GM21423 (cell line): ENCODE measurements at regions not wholly inside any gene's neighbourhood (a gene's known extent, or its start where the extent isn't known, plus 50 kb on each side); places are given as distances from the start of the nearest gene placed in this dataset.

Experiments
- ATAC-seq: cut with Tn5 transposase; IDR thresholded peaks from one replicate; pipeline ENCODE4 v1.9.1; 2021; ENCODE audit warnings: mild to moderate bottlenecking, moderate library complexity; ENCODE audit not compliant: unreplicated experiment

DNA sequence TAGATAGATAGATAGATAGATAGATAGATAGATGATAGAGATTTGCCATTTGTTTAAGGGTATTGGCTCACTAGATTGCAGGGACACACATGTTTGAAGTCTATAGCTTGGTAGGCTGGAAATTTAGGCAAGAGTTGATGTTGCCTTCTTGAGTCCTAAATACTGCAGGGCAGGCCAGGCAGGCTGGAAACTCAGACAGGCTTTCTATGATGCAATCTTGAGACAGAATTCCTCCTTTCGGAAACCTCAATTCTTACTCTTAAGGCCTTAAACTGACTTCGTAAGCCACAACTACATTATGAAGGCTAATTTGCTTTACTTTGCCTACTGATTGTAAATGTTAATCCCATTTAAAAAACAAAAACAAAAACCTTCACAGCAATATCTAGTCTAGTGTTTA, 322.9 kb upstream of the AKR1E2 start:
- ATAC-seq, result no peak

- no peak for ATAC-seq
These were observed 324.7 kb upstream of the AKR1E2 start for GRCh38 chr10:4501306-4501705.

- no peak for ATAC-seq
These were observed 327.2 kb upstream of the AKR1E2 start for GRCh38 chr10:4498711-4499251.

DNA sequence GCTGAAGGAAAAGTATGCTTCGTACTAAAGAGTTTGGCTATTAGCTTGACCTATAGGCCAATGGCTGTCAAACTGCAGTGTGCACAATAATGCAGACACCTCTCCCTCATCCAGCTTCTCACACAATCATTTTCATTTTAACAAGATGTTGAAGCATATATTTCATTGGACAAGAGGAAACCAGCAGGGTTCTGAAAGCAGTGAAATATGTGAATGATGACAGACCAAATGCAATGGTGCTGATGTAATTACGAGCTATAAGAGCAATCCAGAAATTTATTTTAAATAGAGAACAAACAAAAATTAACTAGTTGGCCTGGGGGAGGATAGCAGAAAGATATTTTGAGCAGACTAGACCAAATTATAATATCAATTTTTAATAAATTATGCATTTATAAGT, 331.5 kb upstream of the AKR1E2 start:
- ATAC-seq, result no peak

GRCh38 chr10:4492202-4492601, 333.8 kb upstream of the AKR1E2 start:
- no peak for ATAC-seq

GRCh38 chr10:4488904-4489303, 337.1 kb upstream of the AKR1E2 start:
- ATAC-seq, result no peak

DNA sequence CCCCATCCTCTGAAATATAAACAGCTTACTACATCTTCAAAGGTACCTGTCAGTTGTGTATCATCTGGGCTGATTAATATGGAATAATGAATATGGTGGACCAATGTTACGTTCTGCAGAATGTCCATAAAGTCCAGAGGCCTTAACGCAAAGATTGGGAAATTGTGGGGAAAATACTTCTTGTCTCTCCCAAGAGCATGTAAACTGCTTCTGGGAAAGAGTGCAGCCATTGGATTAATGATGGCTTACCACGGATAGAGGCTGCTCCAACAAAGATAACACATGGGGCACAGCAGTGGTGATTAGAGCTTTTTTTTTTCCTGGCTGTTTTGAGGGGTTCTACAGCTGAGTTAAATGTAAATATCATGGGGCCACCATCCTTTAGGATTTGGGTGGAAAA, 340.4 kb upstream of the AKR1E2 start:
- no peak for ATAC-seq

- ATAC-seq, result no peak
These were observed 342.2 kb upstream of the AKR1E2 start for GRCh38 chr10:4483811-4484210.

- ATAC-seq, result no peak
These were observed 343.3 kb upstream of the AKR1E2 start for GRCh38 chr10:4482659-4483058.

- no peak for ATAC-seq
These were observed 344.8 kb upstream of the AKR1E2 start for GRCh38 chr10:4481192-4481591.

DNA sequence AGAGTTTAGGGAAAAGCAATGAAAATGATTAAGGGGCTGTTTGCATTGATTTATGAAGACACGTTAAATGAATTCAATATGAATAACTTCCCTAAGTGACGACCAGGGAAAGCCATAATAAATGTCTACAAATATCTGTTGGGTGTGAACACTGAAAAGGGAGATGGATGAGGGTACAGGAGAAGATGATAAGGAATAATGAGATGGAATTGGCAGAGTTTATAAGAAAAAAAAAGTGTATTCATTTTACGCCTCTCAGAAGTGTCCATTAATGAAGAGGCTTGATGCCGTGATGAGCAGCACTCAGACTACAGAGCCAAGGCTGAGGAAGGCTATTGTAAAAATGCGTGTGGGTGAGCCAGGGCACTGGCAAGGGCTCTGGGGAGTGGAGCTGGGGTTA, 346.7 kb upstream of the AKR1E2 start:
- ATAC-seq, result no peak

DNA sequence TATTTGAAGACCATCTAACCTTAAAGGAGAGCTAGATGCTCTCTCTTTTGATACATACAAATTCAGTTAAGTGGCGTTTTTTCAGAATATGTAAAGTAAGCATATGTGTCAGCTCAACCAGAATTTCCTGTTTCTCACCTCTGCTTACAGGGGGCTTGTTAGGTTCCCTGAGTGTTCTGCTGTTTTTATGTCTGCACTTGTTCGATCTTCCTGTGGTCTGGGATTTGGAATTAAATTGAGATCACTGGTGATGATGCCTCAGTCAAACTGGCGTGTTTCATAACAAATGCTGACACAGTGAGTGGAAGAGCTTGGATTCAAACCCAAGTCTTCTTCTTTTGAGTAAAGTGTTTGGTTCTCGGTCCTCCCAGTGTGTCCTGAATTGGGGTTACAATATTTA, 348.3 kb upstream of the AKR1E2 start:
- no peak for ATAC-seq

DNA sequence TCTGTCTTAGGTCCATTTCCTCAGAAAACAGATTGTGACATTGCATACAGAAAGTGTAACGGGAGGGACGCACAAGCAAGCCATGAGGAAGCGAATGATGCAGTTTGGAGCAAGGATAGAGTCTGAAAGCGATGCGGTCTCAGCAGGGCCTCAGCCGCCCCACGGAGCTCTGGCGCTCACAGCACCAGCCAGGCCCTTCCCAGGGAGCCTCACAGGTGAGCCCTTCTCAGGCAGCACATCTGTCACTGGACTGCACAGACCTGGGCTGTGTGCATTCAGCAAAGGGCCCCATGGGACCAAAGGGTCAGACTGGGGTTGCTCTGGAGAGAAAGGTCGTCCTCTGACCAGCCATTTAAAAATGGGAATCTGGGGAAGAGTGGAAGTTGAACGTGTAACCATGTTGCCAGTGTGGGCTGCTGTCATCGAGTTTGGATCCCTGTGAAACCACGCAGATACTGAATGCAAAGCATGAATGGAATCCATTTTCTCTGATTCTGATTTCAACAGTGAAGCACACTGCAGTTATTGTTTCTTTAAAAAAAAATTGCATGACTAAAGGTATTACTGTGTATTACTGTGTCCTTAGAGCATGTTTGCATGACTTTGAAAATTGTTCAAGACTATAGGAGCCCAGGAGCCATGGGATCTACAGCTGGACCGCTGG, 350.0 kb upstream of the AKR1E2 start:
- no peak for ATAC-seq

DNA sequence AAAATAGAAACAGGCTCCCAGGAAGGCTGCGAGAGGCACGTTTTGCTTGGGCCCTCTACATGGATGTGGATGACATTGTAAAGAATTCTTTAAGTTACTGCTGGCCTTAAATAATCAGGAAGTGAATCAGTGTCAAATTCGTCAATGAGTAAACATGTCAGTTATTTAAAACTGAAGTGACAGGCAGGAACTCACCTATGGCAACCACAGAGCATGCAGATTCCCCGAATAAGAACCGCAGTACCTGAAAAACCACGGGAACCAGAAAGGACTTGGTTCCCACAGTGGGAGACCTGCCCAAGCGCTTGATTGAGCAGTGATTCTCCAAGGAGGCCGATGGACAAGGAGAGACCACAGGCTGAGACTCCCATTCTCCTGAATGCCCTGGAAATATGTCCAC, 351.2 kb upstream of the AKR1E2 start:
- ATAC-seq, result no peak

- no peak for ATAC-seq
These were observed 352.0 kb upstream of the AKR1E2 start for GRCh38 chr10:4473977-4474376.

DNA sequence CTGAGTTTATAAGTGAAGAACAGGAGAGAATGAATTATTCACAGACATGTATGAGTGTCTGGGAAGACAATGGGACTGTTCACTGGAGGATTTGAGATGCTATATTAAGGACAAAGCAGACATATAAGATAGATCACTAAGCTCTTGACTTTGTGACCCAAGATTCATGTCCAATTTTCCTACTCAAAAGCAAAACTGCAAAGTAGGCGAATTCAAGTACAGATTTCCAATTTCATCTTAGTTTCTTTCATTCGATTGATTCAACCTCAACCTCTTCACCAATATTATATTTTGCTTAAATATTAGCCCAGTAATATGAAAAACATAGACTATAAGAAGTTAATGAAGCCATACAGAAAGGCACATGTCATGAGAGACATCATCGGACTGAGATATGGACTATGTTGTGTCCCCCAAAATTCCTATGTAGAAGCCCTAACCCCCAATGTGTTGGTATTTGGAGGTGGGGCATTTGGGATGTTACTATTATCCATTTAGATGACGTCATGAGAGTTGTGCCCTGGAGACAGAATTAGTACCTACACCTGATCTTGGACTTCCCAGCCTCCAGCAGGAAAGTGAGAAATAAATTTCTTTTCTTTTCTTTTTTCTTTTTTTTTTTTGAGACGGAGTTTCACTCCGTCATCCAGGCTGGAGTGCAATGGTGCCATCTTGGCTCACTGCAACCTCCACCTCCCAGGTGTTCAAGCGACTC, 353.7 kb upstream of the AKR1E2 start:
- ATAC-seq, result no peak

- ATAC-seq, result no peak
These were observed 355.7 kb upstream of the AKR1E2 start for GRCh38 chr10:4470231-4470835.

- no peak for ATAC-seq
These were observed 358.5 kb upstream of the AKR1E2 start for GRCh38 chr10:4467481-4467880.

DNA sequence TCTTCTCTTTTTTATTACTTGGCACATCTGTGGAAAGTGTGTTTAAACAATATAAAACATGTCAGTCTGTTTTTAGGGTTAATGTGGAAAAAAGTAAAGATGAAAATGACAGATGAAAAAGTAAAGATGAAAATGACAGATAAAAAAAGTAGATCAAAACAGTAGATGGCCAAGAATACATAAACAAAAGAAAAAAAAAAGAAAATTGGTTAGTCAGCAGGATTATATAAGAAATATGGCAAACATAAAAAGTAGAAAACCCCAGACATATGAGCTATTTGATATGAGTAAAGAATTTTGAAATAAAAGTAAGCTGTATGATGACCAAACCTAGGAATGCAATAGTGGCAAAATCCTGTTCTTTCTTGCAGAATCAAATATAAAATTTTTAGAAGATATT, 365.7 kb upstream of the AKR1E2 start:
- ATAC-seq, result no peak

DNA sequence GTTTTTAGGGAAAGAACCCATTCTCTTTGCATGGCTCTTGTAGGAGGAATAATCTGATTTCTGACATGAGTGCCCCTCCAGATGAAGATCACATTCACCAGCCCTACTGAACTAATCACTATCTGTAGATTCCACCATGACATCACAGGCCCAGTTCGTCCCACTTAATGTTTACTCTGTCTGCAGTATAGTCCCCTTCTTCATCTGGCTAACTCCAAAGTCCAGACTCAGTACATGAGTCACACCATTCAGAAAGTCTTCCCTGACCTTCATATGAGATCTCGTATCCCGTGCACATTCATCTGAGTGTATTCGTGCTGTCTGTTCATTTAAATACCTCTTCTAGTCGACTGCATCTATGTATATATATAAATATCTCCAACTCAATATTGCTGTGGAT, 366.5 kb upstream of the AKR1E2 start:
- no peak for ATAC-seq

GRCh38 chr10:4457597-4457996, 368.4 kb upstream of the AKR1E2 start:
- ATAC-seq, result no peak

DNA sequence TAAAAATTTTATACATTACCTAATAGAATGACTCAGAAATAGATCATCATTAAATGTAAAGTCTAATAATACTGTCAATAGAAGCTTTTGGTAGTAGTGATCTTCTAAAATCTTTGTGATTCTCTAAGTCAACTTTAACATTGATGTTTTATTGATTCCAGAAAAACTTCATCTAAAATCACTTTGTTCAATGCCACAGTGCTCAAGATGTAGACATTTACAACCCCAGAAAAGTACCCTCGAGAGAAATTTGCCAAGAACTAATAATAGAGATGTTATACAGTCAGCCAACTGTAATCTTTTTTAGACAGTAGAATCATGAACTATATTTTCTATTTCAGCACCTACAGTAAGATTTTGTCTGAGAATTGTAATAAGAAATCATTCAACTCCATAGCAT, 369.2 kb upstream of the AKR1E2 start:
- no peak for ATAC-seq
